ENCODE measurements at regions not wholly inside any gene's neighbourhood (a gene's known extent, or its start where the extent isn't known, plus 50 kb on each side); places are given as distances from the start of the nearest gene placed in this dataset.

DNA sequence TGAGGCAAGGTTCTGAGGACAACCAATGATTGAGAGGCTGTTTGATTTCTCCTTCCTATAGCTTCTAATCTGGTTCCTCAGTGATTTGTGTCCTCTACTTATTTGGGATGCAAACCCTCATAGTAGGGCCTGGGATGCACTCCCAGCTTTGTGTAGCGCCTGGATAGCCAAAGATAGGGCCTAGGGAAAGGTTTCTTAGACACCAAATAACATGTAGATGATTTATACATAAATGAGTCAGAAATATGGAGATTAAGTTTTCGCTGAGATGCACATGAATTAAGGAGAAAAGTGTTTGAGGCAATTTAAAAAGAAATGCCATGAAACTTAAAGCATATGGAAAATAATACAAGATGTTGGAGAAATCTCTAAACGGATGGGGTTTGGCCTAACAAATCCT, 66.0 kb upstream of the LMO4 start:
- intact Hi-C loops (cut with DNase I): no loop called here
- DNase-seq (ENCODE audit: low spot score): no peak

DNA sequence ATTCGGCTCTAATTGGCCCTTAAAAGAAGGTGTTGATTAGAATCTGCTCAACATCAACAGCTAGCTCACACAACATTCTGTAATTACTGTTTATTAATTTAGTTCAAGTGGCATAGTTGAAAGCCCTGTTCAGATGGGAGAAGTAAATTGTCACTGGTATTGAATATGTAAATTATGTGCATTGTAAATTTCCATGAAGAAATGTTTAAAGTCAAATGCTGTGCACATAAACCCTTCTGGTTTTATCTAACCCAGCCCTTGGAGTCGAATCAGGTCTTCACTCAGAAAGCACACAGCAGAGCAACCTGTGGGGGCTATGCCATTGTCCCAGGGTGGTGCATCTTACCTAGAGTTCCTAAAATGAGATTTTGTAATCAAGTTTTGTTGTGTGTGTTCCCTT, 65.4 kb upstream of the LMO4 start:
- intact Hi-C loops (cut with DNase I): no loop called here
- DNase-seq (ENCODE audit: low spot score): no peak

DNA sequence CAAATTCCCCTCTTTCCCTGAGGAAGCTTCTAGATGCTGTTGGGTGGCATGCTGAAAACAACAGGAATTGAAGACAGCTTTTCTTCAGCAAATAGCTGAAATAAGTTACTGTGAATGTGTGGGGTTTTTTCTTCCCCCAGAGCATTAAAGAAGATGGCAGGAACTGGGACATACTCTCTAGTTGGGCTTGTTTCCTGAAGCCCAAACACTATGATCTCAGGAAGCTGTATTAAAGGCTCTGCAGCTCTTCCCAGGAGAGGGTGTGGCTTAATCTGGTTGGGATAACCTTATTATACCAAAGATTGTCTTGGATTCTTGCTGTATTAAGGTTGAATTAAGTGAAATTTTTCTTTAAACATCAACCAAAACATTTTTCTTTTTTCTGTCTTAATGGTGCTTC, 64.9 kb upstream of the LMO4 start:
- intact Hi-C loops (cut with DNase I): no loop called here
- DNase-seq (ENCODE audit: low spot score): no peak

DNA sequence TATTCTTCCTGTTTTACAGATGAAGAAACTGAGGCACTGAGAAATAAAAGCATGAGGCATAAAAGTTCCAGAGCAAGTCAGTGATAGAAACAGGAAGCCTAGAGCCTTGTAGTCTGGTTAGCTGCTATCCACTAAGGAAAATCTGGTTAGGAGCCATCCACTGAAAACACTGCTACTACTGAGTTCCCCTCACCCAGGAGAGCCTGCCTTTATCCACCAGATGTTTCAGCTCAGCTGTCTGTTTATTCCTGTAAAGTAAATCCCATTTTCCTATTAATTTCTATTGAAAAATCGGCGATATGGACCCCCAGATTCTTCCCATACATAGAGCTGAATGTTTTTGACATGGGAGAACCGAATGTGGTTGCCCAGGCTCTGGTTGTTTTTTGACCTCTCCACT, 63.7 kb upstream of the LMO4 start:
- intact Hi-C loops (cut with DNase I): no loop called here
- no peak for DNase-seq (ENCODE audit: low spot score)

DNA sequence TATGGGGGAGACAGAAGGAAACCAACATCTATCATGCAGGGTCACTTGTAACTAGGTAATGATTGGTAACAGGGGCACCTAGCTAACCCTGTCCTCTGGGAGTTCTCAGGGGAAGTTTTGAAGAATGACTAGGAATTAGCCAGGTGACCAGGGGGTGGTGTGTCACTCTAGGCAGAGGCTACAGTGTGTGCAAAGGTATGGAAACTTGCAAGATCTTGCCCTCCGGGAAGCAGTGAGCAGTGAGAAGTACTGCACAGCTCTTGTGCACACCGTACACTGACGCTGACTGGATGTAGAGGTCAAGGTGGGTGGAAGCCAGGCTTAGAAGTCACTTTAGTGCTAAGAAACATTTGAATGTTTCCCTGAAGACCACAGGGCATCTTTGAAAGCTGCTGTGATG, 62.9 kb upstream of the LMO4 start:
- intact Hi-C loops (cut with DNase I): no loop called here
- no peak for DNase-seq (ENCODE audit: low spot score)

DNA sequence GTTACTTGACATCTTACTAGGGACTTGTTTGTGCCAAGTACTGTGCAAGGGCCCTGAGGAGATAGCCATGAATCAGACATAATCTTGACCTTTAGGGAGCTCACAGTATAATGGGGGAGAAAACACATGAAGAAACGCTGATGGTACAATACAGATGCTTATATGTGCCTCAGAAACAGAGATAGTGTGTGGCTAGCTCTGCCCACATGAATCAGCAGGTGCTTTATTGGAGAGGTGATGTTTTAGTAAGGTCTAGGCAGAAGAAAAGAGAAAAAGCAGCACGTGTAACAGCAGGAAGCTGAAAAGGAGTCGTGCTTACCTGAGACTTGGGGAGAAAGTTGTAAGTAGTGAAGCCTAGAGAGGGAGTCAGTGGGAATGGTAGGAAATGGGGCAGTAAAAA, 60.6 kb upstream of the LMO4 start:
- DNase-seq (ENCODE audit: low spot score): no peak
- intact Hi-C loops (cut with DNase I): no loop called here

DNA sequence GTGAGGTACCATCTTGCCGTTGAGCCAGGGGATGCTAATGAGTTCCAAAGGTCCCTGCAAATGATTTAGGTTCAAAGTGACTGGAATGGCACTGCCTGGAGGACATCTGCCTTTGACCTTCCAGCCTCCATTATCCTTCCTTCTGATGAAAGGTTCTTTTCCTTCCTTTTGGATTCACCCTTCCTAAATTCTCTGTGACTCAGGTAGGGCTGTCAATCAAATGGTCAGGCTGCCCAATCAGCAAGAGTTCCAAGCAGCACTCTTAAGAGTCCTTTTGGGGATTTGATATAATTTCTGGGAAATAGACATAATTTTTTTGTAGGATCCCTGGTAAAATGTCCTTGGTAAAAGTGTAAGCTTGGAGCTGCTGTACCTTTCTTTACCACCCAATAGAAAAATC, 58.8 kb upstream of the LMO4 start:
- intact Hi-C loops (cut with DNase I): loop anchor here in 1 of 2 donors (10.0 kb wide), 1 partner anchor 115 kb away; no protein-coding TSS in a partner anchor
- DNase-seq (ENCODE audit: low spot score): no peak

DNA sequence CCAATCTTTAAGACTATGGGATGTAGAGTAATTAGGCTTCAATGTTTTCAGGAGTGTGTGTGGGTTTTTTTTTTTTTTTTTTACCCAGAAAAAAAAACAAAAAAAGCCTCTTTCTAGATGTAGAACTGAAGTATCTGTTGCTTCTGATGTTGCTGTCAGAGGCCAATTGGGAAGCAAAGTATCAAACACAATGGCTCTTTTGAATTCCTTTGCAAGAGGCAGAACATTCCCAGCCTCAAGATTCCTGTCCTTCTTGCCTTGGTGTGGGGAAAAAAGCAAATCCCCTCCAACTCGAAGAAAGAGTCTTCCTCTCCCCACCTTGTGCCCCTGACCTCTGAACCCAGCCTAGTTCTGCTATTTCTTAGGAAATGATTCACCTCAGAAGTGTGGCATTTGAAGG, 55.4 kb upstream of the LMO4 start:
- DNase-seq (ENCODE audit: low spot score): no peak

DNA sequence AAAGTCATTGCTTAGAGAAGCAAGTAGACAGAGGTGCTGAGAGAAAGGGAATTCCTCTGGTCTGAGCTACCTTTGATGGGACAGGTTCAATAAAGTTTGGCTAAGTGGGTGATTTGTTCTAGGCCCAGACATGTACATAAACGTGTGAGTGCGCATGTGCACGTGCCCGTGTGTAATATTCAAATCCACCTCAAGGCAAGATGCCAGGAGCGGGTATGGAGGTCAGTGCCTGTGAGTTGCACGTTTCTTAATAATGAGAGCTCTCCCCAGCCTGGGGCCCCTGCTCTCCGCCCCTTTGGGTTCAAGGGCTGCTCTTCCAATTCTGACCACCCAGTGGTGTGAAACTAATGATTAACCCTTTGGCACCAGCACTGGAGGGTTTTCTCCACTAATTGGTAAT, 53.8 kb upstream of the LMO4 start:
- DNase-seq (ENCODE audit: low spot score): no peak
- intact Hi-C loops (cut with DNase I): loop anchor here in 1 of 2 donors (10.0 kb wide), 1 partner anchor 120 kb away; no protein-coding TSS in a partner anchor

More for the DNA sequence above, 55.4 kb upstream of the LMO4 start:
- intact Hi-C loops (cut with DNase I): loop anchor here in 1 of 2 donors (10.0 kb wide), 1 partner anchor 118 kb away; no protein-coding TSS in a partner anchor

DNA sequence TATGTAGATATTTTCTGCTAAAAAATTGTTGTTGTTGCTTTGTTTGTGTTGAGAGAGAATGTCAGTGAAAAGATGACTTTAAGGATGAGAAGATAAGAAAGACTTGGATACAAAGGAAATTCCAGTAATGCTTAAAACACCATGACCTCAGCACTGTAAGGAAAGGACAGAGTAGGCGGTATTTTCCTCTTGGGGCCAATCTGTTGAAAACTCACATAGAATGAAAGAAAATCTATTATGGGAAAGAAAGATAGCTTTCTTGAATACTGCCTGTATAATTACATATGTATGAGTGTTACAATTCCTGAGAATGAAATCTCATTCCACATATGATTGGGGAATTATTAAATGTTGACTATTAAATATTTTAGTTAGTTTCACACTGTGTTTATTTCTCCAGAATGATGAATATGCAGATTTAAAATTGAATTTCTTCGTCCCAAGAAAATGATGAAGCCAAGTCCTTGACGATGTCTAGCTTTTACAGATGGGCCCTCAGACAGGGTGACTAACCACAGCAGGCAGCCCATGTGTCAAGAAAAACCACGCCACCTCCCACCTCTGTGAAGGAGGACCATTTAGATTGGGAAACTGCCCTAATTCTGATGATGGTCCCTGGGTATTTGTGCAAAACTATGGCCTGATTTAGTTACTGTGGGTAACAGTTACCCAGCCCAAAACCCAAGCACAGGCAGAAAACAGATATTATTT, 49.7 kb upstream of the LMO4 start:
- intact Hi-C loops (cut with DNase I): loop anchor here in 1 of 2 donors (10.0 kb wide), 1 partner anchor 124 kb away; no protein-coding TSS in a partner anchor
- DNase-seq (ENCODE audit: low spot score): peak; percentile 82
